OCI-LY1 (cell line): ENCODE measurements at regions not wholly inside any gene's neighbourhood (a gene's known extent, or its start where the extent isn't known, plus 50 kb on each side); places are given as distances from the start of the nearest gene placed in this dataset.

Experiments used
- H2AFZ ChIP-seq: fragments of 200-600 bp; sonication (generic), shearing (Covaris generic); 2 replicates; pipeline ENCODE4 v1.6.0; 2014; ENCODE audit warnings: antibody characterized with exemption, mild to moderate bottlenecking, low read length
- H3F3A ChIP-seq: fragments of 200-600 bp; sonication (generic), shearing (Covaris generic); 2 replicates; pipeline ENCODE4 v1.6.0; 2014; ENCODE audit warnings: mild to moderate bottlenecking, antibody characterized with exemption, low read length, moderate library complexity; ENCODE audit not compliant: insufficient read depth
- H3K27ac ChIP-seq: fragments of 200-600 bp; sonication (generic); 2 replicates; pipeline ENCODE4 v1.5.1; 2014; ENCODE audit warnings: low read length, mixed run types, mild to moderate bottlenecking, low read depth; ENCODE audit not compliant: poor library complexity, severe bottlenecking
- H3K27me3 ChIP-seq: fragments of 200-600 bp; sonication (generic); 2 replicates; pipeline ENCODE4 v1.6.0; 2014; ENCODE audit warnings: antibody characterized with exemption, mild to moderate bottlenecking, low read length, moderate library complexity; ENCODE audit not compliant: insufficient read depth
- H3K36me3 ChIP-seq: fragments of 200-600 bp; sonication (generic); 2 replicates; pipeline ENCODE4 v1.6.1; 2014; ENCODE audit warnings: mild to moderate bottlenecking, antibody characterized with exemption, low read length, moderate library complexity, mixed read lengths; ENCODE audit not compliant: insufficient read depth
- H3K4me1 ChIP-seq: fragments of 200-600 bp; sonication (generic); 2 replicates; pipeline ENCODE4 v1.5.1; 2014; ENCODE audit warnings: mild to moderate bottlenecking, low read length, moderate library complexity; ENCODE audit not compliant: insufficient read depth, severe bottlenecking
- H3K4me2 ChIP-seq: fragments of 200-600 bp; sonication (generic), shearing (Covaris generic); 2 replicates; pipeline ENCODE4 v1.6.1; 2014; ENCODE audit warnings: low read length
- H3K4me3 ChIP-seq: fragments of 200-600 bp; sonication (generic); 2 replicates; pipeline ENCODE4 v1.5.1; 2014; ENCODE audit warnings: low read length, low read depth, mild to moderate bottlenecking, mixed read lengths; ENCODE audit not compliant: poor library complexity, severe bottlenecking
- H3K79me2 ChIP-seq: fragments of 200-600 bp; shearing (Covaris generic); 2 replicates; pipeline ENCODE4 v1.6.1; 2016; ENCODE audit warnings: mixed run types, low read length, mixed read lengths; ENCODE audit not compliant: insufficient read depth
- H3K9ac ChIP-seq: fragments of 200-600 bp; sonication (generic), shearing (Covaris generic); 2 replicates; pipeline ENCODE4 v1.6.1; 2014; ENCODE audit warnings: mild to moderate bottlenecking, low read length, mixed read lengths
- H3K9me2 ChIP-seq: fragments of 200-600 bp; sonication (generic), shearing (Covaris generic); 2 replicates; pipeline ENCODE4 v1.6.1; 2014; ENCODE audit warnings: low read depth, mild to moderate bottlenecking, low read length, mixed read lengths
- H3K9me3 ChIP-seq: fragments of 200-600 bp; shearing (Covaris generic); 2 replicates; pipeline ENCODE4 v1.6.1; 2014; ENCODE audit warnings: low read length, mixed read lengths
- H4K20me1 ChIP-seq: fragments of 200-600 bp; sonication (generic), shearing (Covaris generic); 2 replicates; pipeline ENCODE4 v1.6.0; 2016; ENCODE audit warnings: mild to moderate bottlenecking, low read length; ENCODE audit not compliant: insufficient read depth
- EZH2 ChIP-seq: fragments of 200-600 bp; sonication (generic), shearing (Covaris generic); IDR thresholded peaks from 2 replicates; pipeline ENCODE4 v1.8.0; 2017; ENCODE audit warnings: borderline replicate concordance, mixed run types, mild to moderate bottlenecking, antibody characterized with exemption, low read length, moderate library complexity, mixed read lengths
- TF ChIP-seq, protein P1 (sequence below): fragments of 200-600 bp; sonication (generic), shearing (Covaris generic); IDR thresholded peaks from 2 replicates; pipeline ENCODE4 v1.5.1; 2017; ENCODE audit warnings: mild to moderate bottlenecking, antibody characterized with exemption, low read length, moderate library complexity, mixed read lengths

DNA sequence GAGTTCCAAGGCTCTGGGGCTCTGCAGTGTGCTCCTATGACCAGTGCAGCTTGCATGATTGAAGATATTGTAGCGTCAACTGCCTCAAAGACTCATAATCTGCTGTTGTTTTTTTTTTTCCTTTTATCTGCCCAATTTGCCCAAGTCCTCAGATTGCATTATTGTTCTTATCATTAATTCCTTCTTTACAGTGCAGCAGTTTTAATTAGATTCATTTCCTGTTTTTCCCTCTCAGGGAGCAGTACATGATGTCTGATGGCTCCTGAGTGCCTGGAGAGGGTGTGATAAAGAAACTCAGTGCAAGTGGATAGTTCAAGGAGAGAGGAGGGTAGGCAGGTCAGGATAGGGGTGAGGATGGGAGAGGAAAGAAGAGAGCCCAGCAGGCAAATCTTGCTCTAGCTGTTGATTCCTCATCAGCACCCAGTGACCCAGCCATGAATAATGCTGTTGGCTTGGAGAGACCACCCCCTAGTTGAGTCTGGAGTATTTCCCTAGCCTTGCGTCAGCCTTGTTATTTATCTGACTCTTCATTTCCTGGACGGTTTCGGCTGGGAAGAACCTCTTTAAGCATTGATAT is 219.6 kb upstream of the SESN3 start:
- H3K9ac ChIP-seq = no peak overlapping the region
- no peaks in the 10 kb centered on the region for H3K36me3 ChIP-seq
- H3K4me3 ChIP-seq = no peak overlapping the region
- H2AFZ ChIP-seq = no peak overlapping the region
- no peaks in the 10 kb centered on the region for H3F3A ChIP-seq
- no peaks in the 10 kb centered on the region for H3K9me2 ChIP-seq
- H3K27ac ChIP-seq = no peak overlapping the region
- H3K4me1 ChIP-seq = no peaks in the 10 kb centered on the region
- no peak for TF ChIP-seq EZH2
- TF ChIP-seq, protein P1, sequence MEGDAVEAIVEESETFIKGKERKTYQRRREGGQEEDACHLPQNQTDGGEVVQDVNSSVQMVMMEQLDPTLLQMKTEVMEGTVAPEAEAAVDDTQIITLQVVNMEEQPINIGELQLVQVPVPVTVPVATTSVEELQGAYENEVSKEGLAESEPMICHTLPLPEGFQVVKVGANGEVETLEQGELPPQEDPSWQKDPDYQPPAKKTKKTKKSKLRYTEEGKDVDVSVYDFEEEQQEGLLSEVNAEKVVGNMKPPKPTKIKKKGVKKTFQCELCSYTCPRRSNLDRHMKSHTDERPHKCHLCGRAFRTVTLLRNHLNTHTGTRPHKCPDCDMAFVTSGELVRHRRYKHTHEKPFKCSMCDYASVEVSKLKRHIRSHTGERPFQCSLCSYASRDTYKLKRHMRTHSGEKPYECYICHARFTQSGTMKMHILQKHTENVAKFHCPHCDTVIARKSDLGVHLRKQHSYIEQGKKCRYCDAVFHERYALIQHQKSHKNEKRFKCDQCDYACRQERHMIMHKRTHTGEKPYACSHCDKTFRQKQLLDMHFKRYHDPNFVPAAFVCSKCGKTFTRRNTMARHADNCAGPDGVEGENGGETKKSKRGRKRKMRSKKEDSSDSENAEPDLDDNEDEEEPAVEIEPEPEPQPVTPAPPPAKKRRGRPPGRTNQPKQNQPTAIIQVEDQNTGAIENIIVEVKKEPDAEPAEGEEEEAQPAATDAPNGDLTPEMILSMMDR = no peak
- H4K20me1 ChIP-seq = no peaks in the 10 kb centered on the region
- H3K9me3 ChIP-seq = no peaks in the 10 kb centered on the region
- no peaks in the 10 kb centered on the region for H3K27me3 ChIP-seq
- no peak overlapping the region for H3K4me2 ChIP-seq
- no peaks in the 10 kb centered on the region for H3K79me2 ChIP-seq

DNA sequence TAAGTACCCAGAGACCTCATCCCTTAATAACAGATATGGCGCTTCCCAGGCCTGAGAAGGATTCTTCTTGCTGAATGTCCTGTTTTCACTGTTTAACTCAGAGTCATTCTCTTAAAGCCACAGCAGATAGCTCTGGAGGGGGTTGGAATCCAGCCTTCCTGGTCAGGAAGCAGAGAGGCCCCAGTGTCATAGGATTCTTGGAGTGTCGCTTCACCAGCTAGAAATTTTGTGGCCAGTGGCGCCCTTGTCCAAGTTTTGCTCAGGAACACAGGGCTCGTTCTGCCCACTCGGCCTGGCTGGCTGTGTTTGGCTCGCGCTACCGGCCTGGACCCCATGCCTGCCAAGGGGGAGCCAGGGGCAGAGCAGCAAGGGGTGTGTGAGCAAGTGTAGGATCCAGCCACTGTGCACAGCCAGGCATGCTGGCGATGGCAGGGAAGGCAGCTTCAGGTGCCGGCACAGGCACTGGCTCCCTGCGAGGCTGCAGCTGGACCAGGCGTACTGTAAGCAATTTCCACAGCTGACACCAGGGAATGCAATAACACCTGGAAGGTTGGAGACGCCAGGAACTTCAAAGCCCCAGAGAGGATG is 214.8 kb upstream of the SESN3 start:
- H3K27me3 ChIP-seq = no peaks in the 10 kb centered on the region
- no peak for TF ChIP-seq EZH2
- TF ChIP-seq, protein P1 = no peak
- H3K4me3 ChIP-seq = no peak overlapping the region
- no peaks in the 10 kb centered on the region for H3F3A ChIP-seq
- no peaks in the 10 kb centered on the region for H3K9me3 ChIP-seq
- no peak overlapping the region for H3K4me2 ChIP-seq
- H4K20me1 ChIP-seq = no peaks in the 10 kb centered on the region
- no peak overlapping the region for H2AFZ ChIP-seq
- H3K27ac ChIP-seq = no peak overlapping the region
- H3K79me2 ChIP-seq = no peaks in the 10 kb centered on the region
- H3K36me3 ChIP-seq = no peaks in the 10 kb centered on the region
- H3K9ac ChIP-seq = no peak overlapping the region
- no peaks in the 10 kb centered on the region for H3K4me1 ChIP-seq
- no peaks in the 10 kb centered on the region for H3K9me2 ChIP-seq

DNA sequence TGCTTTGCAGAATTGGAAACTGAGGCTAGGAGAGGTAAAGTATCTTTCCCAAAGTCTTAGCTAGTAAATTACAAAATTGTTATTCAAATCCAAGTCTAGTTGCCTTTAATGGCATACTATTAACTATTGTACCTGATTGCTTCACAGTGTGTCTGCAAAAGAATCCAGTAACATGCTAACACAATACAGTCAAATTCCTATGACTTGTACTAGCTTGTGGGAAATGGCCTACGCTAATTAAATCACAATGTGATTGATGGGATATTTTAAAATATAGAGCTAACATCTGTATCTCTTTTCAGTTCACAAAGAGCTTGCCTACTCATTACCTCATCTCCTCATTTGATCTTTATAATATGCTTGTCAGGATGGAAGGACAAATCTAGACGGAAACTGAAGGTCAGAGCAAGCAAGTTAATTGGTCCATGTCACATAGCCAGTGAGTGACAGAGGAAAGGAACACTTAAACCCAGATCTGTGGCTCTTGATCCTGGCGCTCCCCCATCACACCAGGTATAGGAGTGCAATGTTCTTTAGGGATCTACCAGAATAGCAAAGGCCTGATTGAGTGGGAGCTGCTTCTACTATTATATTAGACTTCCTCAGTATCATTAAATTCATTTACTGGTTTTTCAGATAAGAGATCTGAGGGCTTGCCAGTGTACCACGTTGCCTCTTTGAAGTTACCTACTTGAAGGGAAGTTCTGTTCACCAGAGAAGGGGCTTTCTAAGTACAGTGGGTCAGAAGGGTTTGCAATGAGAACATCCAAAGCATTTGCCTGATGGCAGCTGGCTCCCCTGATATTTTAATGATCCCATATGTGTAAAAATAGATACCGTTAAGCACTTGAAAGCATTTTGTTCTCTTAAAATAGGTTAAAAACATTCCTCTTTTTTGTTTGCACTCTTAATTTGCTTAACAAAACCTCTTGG is 213.6 kb upstream of the SESN3 start:
- Histone ChIP-seq H3K27me3 (no peaks in the 10 kb centered on the region), H3K27ac (no peak overlapping the region), H3K4me2 (no peak overlapping the region), H3K4me1 (no peaks in the 10 kb centered on the region), H3K9me2 (no peaks in the 10 kb centered on the region), H4K20me1 (no peaks in the 10 kb centered on the region), H3K36me3 (no peaks in the 10 kb centered on the region), H3K4me3 (no peak overlapping the region), H3K79me2 (no peaks in the 10 kb centered on the region), H3F3A (no peaks in the 10 kb centered on the region), H2AFZ (no peak overlapping the region), H3K9me3 (no peaks in the 10 kb centered on the region), H3K9ac (no peak overlapping the region)
- TF ChIP-seq, protein P1 = no peak
- no peak for TF ChIP-seq EZH2
